ENCODE measurements at regions not wholly inside any gene's neighbourhood (a gene's known extent, or its start where the extent isn't known, plus 50 kb on each side); places are given as distances from the start of the nearest gene placed in this dataset.

DNA sequence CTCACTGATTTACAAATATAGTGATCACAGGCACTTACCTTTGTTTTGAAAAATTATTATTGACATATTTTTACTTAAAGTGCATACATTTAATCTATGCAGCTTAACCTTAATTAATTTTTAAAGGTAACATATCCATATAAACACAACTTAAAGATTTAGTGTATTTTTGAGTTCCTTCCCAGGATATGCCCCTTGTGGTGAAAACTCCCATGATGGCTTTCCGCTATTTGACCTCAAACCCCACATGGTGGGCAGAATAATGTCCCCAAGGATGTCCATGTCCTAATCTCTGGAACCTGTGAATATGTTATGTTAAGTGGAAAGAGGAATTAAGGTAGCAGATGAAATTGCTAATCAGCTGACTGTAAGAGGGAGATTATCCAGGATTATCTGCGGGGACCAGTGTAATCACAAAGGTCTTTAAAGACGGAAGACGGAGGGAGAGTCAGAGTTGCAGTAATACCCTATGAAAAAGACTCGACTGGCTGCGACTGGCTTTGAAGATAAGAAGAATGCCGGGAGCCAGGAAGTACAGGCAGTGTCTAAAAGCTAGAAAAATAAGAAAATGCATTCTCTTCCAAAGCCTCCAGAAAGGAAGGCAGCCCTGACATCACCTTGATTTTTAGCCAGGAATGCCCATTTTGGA, 193.9 kb downstream of the ICE1 start:
- no peak overlapping the region for H3K4me3 ChIP-seq
- H3K27ac ChIP-seq, result no peak overlapping the region
- WGBS, 2 donors, result 38 to 62% methylated on average over 7 of the region's 7 CpGs

DNA sequence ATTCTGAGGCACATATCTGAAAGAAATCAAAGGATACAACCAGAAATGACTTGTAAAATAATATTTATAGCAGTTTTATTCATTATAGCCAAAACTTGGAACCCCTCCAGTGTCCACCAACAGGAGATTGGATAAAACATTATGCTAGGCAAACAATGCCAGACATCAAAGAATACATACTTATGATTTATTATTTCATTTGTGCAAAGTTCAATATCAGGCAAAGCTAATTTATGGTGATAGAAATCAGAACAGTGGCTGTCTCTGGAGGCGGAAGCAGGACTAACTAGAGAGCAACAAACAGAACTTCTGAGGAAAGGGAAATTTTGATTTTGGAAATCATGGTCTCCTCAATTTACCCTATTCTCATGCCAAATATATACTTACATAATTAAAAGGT, 193.1 kb downstream of the ICE1 start:
- H3K27me3 ChIP-seq, result no peaks in the 10 kb centered on the region
- WGBS, 2 donors, result 68 to 72% methylated on average over 1 of the region's 1 CpG
- TF ChIP-seq POLR2A (IDR thresholded peaks at IDR 0.05), result no peak
- H3K4me1 ChIP-seq, result no peaks in the 10 kb centered on the region
- H3K4me3 ChIP-seq, result no peak overlapping the region
- H3K36me3 ChIP-seq, result no peaks in the 10 kb centered on the region
- no peaks in the 10 kb centered on the region for H3K9me3 ChIP-seq
- no peak for DNase-seq (ENCODE audit: low spot score in 2 of 2)
- H3K27ac ChIP-seq, result no peak overlapping the region

More for the DNA sequence above, 193.9 kb downstream of the ICE1 start:
- Histone ChIP-seq H3K36me3 (no peaks in the 10 kb centered on the region), H3K27me3 (no peaks in the 10 kb centered on the region), H3K4me1 (no peaks in the 10 kb centered on the region), H3K9me3 (peaks cover 0 to 4% (median 0%) of the 10 kb centered on the region in 4 donors)
- no peak for TF ChIP-seq EP300 (IDR thresholded peaks at IDR 0.05)
- TF ChIP-seq POLR2A (IDR thresholded peaks at IDR 0.05), result no peak
- TF ChIP-seq, protein P1, sequence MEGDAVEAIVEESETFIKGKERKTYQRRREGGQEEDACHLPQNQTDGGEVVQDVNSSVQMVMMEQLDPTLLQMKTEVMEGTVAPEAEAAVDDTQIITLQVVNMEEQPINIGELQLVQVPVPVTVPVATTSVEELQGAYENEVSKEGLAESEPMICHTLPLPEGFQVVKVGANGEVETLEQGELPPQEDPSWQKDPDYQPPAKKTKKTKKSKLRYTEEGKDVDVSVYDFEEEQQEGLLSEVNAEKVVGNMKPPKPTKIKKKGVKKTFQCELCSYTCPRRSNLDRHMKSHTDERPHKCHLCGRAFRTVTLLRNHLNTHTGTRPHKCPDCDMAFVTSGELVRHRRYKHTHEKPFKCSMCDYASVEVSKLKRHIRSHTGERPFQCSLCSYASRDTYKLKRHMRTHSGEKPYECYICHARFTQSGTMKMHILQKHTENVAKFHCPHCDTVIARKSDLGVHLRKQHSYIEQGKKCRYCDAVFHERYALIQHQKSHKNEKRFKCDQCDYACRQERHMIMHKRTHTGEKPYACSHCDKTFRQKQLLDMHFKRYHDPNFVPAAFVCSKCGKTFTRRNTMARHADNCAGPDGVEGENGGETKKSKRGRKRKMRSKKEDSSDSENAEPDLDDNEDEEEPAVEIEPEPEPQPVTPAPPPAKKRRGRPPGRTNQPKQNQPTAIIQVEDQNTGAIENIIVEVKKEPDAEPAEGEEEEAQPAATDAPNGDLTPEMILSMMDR (IDR thresholded peaks at IDR 0.05), result no peak
- DNase-seq (ENCODE audit: low spot score in 2 of 2), result no peak

DNA sequence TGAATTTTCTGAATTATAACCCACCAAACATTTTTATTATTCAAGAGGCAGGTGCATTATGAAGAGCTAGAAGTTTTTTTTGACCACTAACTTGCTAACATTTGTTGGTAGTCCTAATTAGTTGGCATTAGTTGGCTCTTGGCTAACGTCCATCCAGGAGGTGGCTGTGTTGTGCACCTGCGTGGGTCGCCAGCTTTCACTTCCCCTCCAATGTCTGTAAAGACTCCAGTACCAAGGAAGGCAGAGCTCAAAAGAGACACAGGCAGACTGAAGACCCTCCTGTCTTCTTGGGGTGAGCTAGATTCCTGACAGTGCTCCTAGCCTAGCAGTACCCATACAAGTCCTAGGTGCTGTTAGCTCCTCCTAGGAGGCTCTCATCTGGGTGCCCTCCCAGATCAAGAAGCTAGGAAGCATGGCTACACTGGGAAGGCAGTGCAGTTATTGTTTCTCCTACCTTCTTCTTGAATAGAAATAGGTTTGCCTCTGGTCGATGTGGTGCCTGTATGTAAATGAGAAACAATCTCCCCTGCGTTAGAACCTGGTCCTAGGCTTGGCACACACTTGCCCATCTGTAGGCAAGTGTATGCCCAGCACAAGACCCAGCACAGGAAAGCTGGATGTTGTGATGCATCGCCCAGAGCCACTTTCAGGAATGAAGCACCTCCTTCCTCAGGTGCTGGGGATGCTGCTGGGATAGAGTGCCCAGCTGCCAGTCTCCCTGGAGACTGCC, 190.9 kb downstream of the ICE1 start:
- Histone ChIP-seq H3K4me3 (no peak overlapping the region), H3K27me3 (no peaks in the 10 kb centered on the region), H3K27ac (no peak overlapping the region), H3K9me3 (no peaks in the 10 kb centered on the region), H3K36me3 (no peaks in the 10 kb centered on the region), H3K4me1 (no peaks in the 10 kb centered on the region)
- DNase-seq (ENCODE audit: low spot score in 2 of 2), result no peak
- 66 to 85% methylated on average over 5 to 6 of the region's 6 CpGs for WGBS, 2 donors
- no peak for TF ChIP-seq POLR2A (IDR thresholded peaks at IDR 0.05)
- TF ChIP-seq, protein P1 (IDR thresholded peaks at IDR 0.05), result no peak
- TF ChIP-seq EP300 (IDR thresholded peaks at IDR 0.05), result no peak

DNA sequence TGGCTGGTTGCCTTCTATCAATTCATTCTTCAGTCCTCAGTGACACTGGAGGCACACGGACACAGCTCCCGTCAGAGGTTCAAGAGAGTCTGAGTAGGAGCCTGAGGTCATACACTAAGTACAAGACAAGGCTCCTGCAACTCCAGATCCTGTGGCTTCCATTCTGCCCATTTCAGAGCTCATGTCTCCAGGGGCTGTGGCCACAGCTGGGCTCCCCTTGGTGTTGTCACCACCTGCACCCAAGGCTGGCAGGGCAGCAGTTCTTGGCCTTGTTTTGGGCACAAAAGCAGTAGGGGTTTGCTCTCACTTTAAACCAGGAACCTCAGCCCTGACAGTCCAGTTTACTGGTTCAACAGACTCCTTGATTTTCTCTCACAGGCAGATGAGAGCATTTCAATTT, 189.6 kb downstream of the ICE1 start:
- no peaks in the 10 kb centered on the region for H3K4me1 ChIP-seq
- H3K27me3 ChIP-seq, result no peaks in the 10 kb centered on the region
- no peak for DNase-seq (ENCODE audit: low spot score in 2 of 2)
- H3K27ac ChIP-seq, result no peak overlapping the region
- H3K9me3 ChIP-seq, result no peaks in the 10 kb centered on the region
- TF ChIP-seq EP300 (IDR thresholded peaks at IDR 0.05), result no peak
- TF ChIP-seq, protein P1 (IDR thresholded peaks at IDR 0.05), result no peak
- no peak for TF ChIP-seq POLR2A (IDR thresholded peaks at IDR 0.05)
- no peak overlapping the region for H3K4me3 ChIP-seq
- no peaks in the 10 kb centered on the region for H3K36me3 ChIP-seq
- 77 to 89% methylated on average over 2 of the region's 2 CpGs for WGBS, 2 donors

DNA sequence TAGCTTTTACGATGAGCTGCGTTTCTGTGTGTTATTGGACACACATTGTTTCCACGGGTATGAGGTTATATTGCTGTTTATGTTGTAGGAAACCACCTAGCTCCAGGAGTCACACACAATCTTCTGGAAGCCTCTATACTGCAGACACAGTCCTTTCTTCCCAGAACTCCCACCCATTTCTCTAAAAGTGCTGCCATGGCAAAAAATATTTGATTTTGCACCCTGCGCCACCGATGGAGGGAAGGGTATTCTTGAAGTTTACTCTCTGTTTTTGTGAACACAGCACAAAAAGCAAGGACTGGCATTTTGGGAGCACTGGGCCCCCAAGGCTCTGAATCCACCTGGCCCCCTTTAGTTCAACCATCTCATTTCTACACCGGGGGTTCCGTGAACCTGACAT, 187.5 kb downstream of the ICE1 start:
- TF ChIP-seq POLR2A (IDR thresholded peaks at IDR 0.05), result no peak
- no peak for TF ChIP-seq EP300 (IDR thresholded peaks at IDR 0.05)
- TF ChIP-seq, protein P1 (IDR thresholded peaks at IDR 0.05), result no peak
- WGBS, 2 donors, result 83 to 87% methylated on average over 7 of the region's 7 CpGs
- DNase-seq (ENCODE audit: low spot score in 2 of 2), result no peak
- Histone ChIP-seq H3K4me3 (no peak overlapping the region), H3K36me3 (no peaks in the 10 kb centered on the region), H3K27ac (no peak overlapping the region), H3K4me1 (no peaks in the 10 kb centered on the region), H3K27me3 (no peaks in the 10 kb centered on the region), H3K9me3 (no peaks in the 10 kb centered on the region)
